ENCODE measurements at regions not wholly inside any gene's neighbourhood (a gene's known extent, or its start where the extent isn't known, plus 50 kb on each side); places are given as distances from the start of the nearest gene placed in this dataset.

GRCh38 chr7:33754933-33755928 is 150.1 kb upstream of the BMPER start:
- DNase-seq (ENCODE audit: low spot score), result no peak

GRCh38 chr7:33757050-33757449 is 148.3 kb upstream of the BMPER start:
- no peak for DNase-seq (ENCODE audit: low spot score)

GRCh38 chr7:33757563-33758165 is 147.7 kb upstream of the BMPER start:
- peak; percentile 59 for DNase-seq (ENCODE audit: low spot score)

- no peak for DNase-seq (ENCODE audit: low spot score)
Measured at GRCh38 chr7:33760146-33760545, 145.2 kb upstream of the BMPER start.

- DNase-seq (ENCODE audit: low spot score), result no peak
Measured at GRCh38 chr7:33760834-33761233, 144.5 kb upstream of the BMPER start.

- no peak for DNase-seq (ENCODE audit: low spot score)
Measured at GRCh38 chr7:33761449-33762080, 143.8 kb upstream of the BMPER start.

- DNase-seq (ENCODE audit: low spot score), result no peak
Measured at GRCh38 chr7:33762151-33762910, 143.0 kb upstream of the BMPER start.

- no peak for DNase-seq (ENCODE audit: low spot score)
Measured at GRCh38 chr7:33762911-33763306, 142.4 kb upstream of the BMPER start.

- DNase-seq (ENCODE audit: low spot score), result peak; percentile 5
Measured at GRCh38 chr7:33764752-33765451, 140.4 kb upstream of the BMPER start.

GRCh38 chr7:33766405-33766804 is 138.9 kb upstream of the BMPER start:
- no peak for DNase-seq (ENCODE audit: low spot score)

- DNase-seq (ENCODE audit: low spot score), result no peak
Measured at GRCh38 chr7:33769930-33770329, 135.4 kb upstream of the BMPER start.

GRCh38 chr7:33770576-33770975 is 134.8 kb upstream of the BMPER start:
- no peak for DNase-seq (ENCODE audit: low spot score)

GRCh38 chr7:33771422-33771821 is 133.9 kb upstream of the BMPER start:
- DNase-seq (ENCODE audit: low spot score), result no peak

GRCh38 chr7:33773053-33773452 is 132.3 kb upstream of the BMPER start:
- peak; percentile 71 for DNase-seq (ENCODE audit: low spot score)

- DNase-seq (ENCODE audit: low spot score), result peak; percentile 53
Measured at GRCh38 chr7:33774762-33775523, 130.4 kb upstream of the BMPER start.

GRCh38 chr7:33775790-33776189 is 129.5 kb upstream of the BMPER start:
- no peak for DNase-seq (ENCODE audit: low spot score)

GRCh38 chr7:33776788-33777187 is 128.6 kb upstream of the BMPER start:
- peak; percentile 49 for DNase-seq (ENCODE audit: low spot score)

- no peak for DNase-seq (ENCODE audit: low spot score)
Measured at GRCh38 chr7:33778195-33778594, 127.1 kb upstream of the BMPER start.

- no peak for DNase-seq (ENCODE audit: low spot score)
Measured at GRCh38 chr7:33779216-33779615, 126.1 kb upstream of the BMPER start.

GRCh38 chr7:33781167-33781566 is 124.2 kb upstream of the BMPER start:
- no peak for DNase-seq (ENCODE audit: low spot score)

- no peak for DNase-seq (ENCODE audit: low spot score)
Measured at GRCh38 chr7:33781796-33782195, 123.5 kb upstream of the BMPER start.

Measured in kidney tubule cell (primary cell).